Testis (tissue), 2 donors: ENCODE measurements at regions not wholly inside any gene's neighbourhood (a gene's known extent, or its start where the extent isn't known, plus 50 kb on each side); places are given as distances from the start of the nearest gene placed in this dataset.

Experiments
- DNase-seq: peaks from one replicate; pipeline ENCODE4 v3.0.0-alpha.2; 2019
- H3K27ac ChIP-seq, 2 donors: fragments of 200-600 bp; sonication (generic); one replicate each; pipeline ENCODE4 v1.5.1; 2019
- H3K27me3 ChIP-seq: fragments of 200-600 bp; sonication (generic); one replicate; pipeline ENCODE4 v1.5.1; 2019
- H3K36me3 ChIP-seq: fragments of 200-600 bp; sonication (generic); one replicate; pipeline ENCODE4 v1.5.1; 2017; ENCODE audit warnings: low read depth; ENCODE audit errors: missing control alignments
- H3K4me1 ChIP-seq: fragments of 200-600 bp; sonication (generic); one replicate; pipeline ENCODE4 v1.5.1; 2019
- H3K4me3 ChIP-seq, 2 donors: fragments of 200-600 bp; sonication (generic); one replicate each; pipeline ENCODE4 v1.5.1; 2017 to 2019
- H3K9me3 ChIP-seq: fragments of 200-600 bp; sonication (generic); one replicate; pipeline ENCODE4 v1.5.1; 2017
- CTCF ChIP-seq, 3 experiments: fragments of 450-650 bp in 2 of 3; fragments of 200-600 bp in 1 of 3; sonication (generic) in 1 of 3; IDR thresholded peaks; one replicate each; pipeline ENCODE4 v1.5.1; 2016 to 2019; ENCODE audit warnings: antibody characterized with exemption in 3 of 3, mild to moderate bottlenecking in 2 of 3, moderate library complexity in 1 of 3
- POLR2A ChIP-seq: fragments of 450-650 bp; IDR thresholded peaks from one replicate; pipeline ENCODE4 v1.6.1; 2017; ENCODE audit warnings: antibody characterized with exemption, mild to moderate bottlenecking, moderate library complexity
- WGBS, 2 donors: methylation state at CpG; one replicate each; pipeline ENCODE4 v1.1.5; 2018; 5-methylcytosine and 5-hydroxymethylcytosine counted together
- intact Hi-C: fragments of 100-400 bp; cut with DNase I; formaldehyde crosslinking; loops from one replicate; pipeline ENCODE4 v1.15.1; 2023; ENCODE audit warnings: low total_unique reads

GRCh38 chr13:56349866-56350265 is 790.9 kb upstream of the PRR20A start:
- H3K27ac ChIP-seq, result no peak overlapping the region
- H3K27me3 ChIP-seq, result no peaks in the 10 kb centered on the region
- TF ChIP-seq CTCF (IDR thresholded peaks at IDR 0.05) (no peak), POLR2A (no peak)
- H3K4me1 ChIP-seq, result no peaks in the 10 kb centered on the region
- DNase-seq, result no peak
- H3K36me3 ChIP-seq, result no peaks in the 10 kb centered on the region
- no peak overlapping the region for H3K4me3 ChIP-seq
- H3K9me3 ChIP-seq, result no peaks in the 10 kb centered on the region
- intact Hi-C loops, result no loop called here
- 91 to 95% methylated on average over 2 of the region's 2 CpGs for WGBS, 2 donors

DNA sequence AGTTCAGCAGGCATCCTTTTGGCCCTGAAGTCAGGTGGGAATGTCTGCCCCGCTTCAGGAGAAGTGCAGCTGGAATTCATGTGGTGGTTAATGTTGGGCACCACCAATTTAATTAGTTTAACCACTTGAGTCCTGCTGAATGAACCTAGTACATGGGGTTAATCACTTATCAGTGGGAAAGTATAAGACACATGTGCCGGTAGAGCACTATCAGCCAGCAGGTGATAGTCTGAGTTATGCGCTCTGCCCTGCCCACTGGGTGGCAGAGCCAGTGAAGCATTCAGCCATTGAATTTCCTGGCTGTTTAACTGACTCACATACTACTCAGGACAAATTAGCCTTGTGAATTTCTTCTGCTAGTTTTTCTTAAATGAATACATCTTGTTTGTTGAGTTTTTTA is 789.7 kb upstream of the PRR20A start:
- H3K36me3 ChIP-seq, result no peaks in the 10 kb centered on the region
- H3K4me1 ChIP-seq, result no peaks in the 10 kb centered on the region
- no peaks in the 10 kb centered on the region for H3K27me3 ChIP-seq
- H3K27ac ChIP-seq, result no peak overlapping the region
- TF ChIP-seq POLR2A (no peak), CTCF (IDR thresholded peaks at IDR 0.05) (no peak)
- H3K4me3 ChIP-seq, result no peak overlapping the region
- WGBS, 2 donors, result 60 to 74% methylated on average over 3 of the region's 3 CpGs
- no peak for DNase-seq
- intact Hi-C loops, result no loop called here
- no peaks in the 10 kb centered on the region for H3K9me3 ChIP-seq

DNA sequence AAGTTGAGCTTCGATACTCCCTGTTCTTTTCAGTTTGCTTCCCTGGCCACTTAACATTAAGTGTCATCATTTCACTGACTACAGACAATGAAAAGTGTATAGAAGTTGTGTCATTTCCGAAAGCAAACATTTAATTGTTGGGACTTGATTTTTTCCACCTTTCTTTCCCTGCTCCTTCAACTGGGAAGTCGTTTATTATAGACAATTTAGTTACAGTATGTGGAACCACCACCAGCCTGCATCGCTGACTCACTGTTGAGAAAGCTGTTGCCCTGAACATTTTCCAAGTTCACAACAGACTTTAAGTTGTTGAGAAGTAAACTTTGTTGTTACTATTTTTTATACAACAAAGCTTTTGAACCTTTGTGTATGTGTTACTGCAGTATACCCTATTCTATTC is 788.4 kb upstream of the PRR20A start:
- 75 to 76% methylated on average over 4 of the region's 4 CpGs for WGBS, 2 donors
- intact Hi-C loops, result no loop called here
- no peaks in the 10 kb centered on the region for H3K9me3 ChIP-seq
- H3K4me1 ChIP-seq, result no peaks in the 10 kb centered on the region
- no peak overlapping the region for H3K4me3 ChIP-seq
- no peaks in the 10 kb centered on the region for H3K27me3 ChIP-seq
- no peak overlapping the region for H3K27ac ChIP-seq
- no peak for DNase-seq
- TF ChIP-seq CTCF (IDR thresholded peaks at IDR 0.05), result no peak
- TF ChIP-seq POLR2A, result no peak
- H3K36me3 ChIP-seq, result no peaks in the 10 kb centered on the region

- H3K36me3 ChIP-seq, result no peaks in the 10 kb centered on the region
- H3K27ac ChIP-seq, result no peak overlapping the region
- H3K4me1 ChIP-seq, result no peaks in the 10 kb centered on the region
- H3K4me3 ChIP-seq, result no peak overlapping the region
- no peaks in the 10 kb centered on the region for H3K27me3 ChIP-seq
- no peak for DNase-seq
- intact Hi-C loops, result no loop called here
- no peaks in the 10 kb centered on the region for H3K9me3 ChIP-seq
- TF ChIP-seq CTCF (IDR thresholded peaks at IDR 0.05), result no peak
- no peak for TF ChIP-seq POLR2A
Observed at GRCh38 chr13:56352901-56353300, 787.8 kb upstream of the PRR20A start.

GRCh38 chr13:56356690-56357089 is 784.0 kb upstream of the PRR20A start:
- 91 to 100% methylated on average over 1 of the region's 1 CpG for WGBS, 2 donors
- intact Hi-C loops, result no loop called here
- DNase-seq, result no peak
- H3K27ac ChIP-seq, result no peak overlapping the region
- H3K27me3 ChIP-seq, result no peaks in the 10 kb centered on the region
- H3K4me1 ChIP-seq, result no peaks in the 10 kb centered on the region
- H3K36me3 ChIP-seq, result no peaks in the 10 kb centered on the region
- TF ChIP-seq POLR2A (no peak), CTCF (IDR thresholded peaks at IDR 0.05) (no peak)
- no peaks in the 10 kb centered on the region for H3K9me3 ChIP-seq
- H3K4me3 ChIP-seq, result no peak overlapping the region
